Central memory CD8-positive, alpha-beta T cell (primary cell): ENCODE measurements at regions not wholly inside any gene's neighbourhood (a gene's known extent, or its start where the extent isn't known, plus 50 kb on each side); places are given as distances from the start of the nearest gene placed in this dataset.

ENCODE experiments used
- ATAC-seq: fragments of 150-1000 bp; cut with Tn5 transposase; replicated peaks from 2 replicates; pipeline ENCODE4 v1.10.0; 2022; ENCODE audit warnings: mild to moderate bottlenecking, moderate FRiP score, moderate number of reproducible peaks; ENCODE audit not compliant: poor library complexity, severe bottlenecking; ENCODE audit errors: extremely low read depth
- DNase-seq, 2 donors: peaks; one replicate each; pipeline ENCODE4 v3.0.0; 2021; ENCODE audit warnings: low spot score in 2 of 2
- H3K27ac Mint-ChIP-seq: one replicate; pipeline ENCODE4 v1.8.0; 2022; ENCODE audit warnings: low read depth, mild to moderate bottlenecking, moderate library complexity, mixed read lengths
- H3K27me3 Mint-ChIP-seq: one replicate; pipeline ENCODE4 v1.8.0; 2022; ENCODE audit warnings: mixed read lengths
- H3K36me3 Mint-ChIP-seq: one replicate; pipeline ENCODE4 v1.8.0; 2022; ENCODE audit warnings: mild to moderate bottlenecking, moderate library complexity, mixed read lengths; ENCODE audit not compliant: insufficient read depth
- H3K4me1 Mint-ChIP-seq: one replicate; pipeline ENCODE4 v1.8.0; 2022; ENCODE audit warnings: mixed read lengths
- H3K4me3 Mint-ChIP-seq: one replicate; pipeline ENCODE4 v1.8.0; 2022; ENCODE audit warnings: mild to moderate bottlenecking, moderate library complexity, mixed read lengths
- H3K9me3 Mint-ChIP-seq: one replicate; pipeline ENCODE4 v1.8.0; 2022; ENCODE audit warnings: mixed read lengths

- no peak for DNase-seq
- Mint-ChIP-seq H3K9me3 (no peaks in the 10 kb centered on the region), H3K27ac (no peak overlapping the region), H3K4me1 (no peaks in the 10 kb centered on the region), H3K27me3 (peaks cover 23% of the 10 kb centered on the region), H3K4me3 (no peak overlapping the region), H3K36me3 (no peaks in the 10 kb centered on the region)
- no peak for ATAC-seq
Measured at GRCh38 chr5:155974369-155974768, 352.6 kb upstream of the SGCD start.

GRCh38 chr5:155978850-155979249, 348.1 kb upstream of the SGCD start:
- no peak overlapping the region for H3K4me3 Mint-ChIP-seq
- ATAC-seq, result no peak
- H3K36me3 Mint-ChIP-seq, result no peaks in the 10 kb centered on the region
- H3K4me1 Mint-ChIP-seq, result no peaks in the 10 kb centered on the region
- peaks cover 23% of the 10 kb centered on the region for H3K27me3 Mint-ChIP-seq
- DNase-seq, result no peak
- H3K27ac Mint-ChIP-seq, result no peak overlapping the region
- no peaks in the 10 kb centered on the region for H3K9me3 Mint-ChIP-seq

DNA sequence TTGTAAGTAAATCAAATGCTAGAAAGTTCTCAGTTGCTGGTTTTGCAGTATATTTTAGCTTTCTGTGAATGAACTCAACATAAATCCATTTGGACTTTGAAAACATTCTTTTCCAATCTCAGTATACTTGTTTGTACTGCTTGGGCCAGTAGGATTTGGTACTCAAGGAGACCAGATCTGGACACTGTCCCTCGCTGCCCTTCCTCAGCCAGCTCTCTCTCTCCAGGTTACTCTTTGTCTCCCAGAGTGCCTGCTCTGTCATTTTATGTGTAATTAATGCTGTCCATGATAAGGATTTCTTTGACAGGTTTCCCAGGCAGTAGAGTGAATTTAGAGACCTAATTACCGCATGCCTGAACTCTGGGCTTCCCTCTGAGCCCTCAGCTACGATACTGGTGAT, 344.6 kb upstream of the SGCD start:
- no peaks in the 10 kb centered on the region for H3K9me3 Mint-ChIP-seq
- no peak for DNase-seq
- no peak for ATAC-seq
- H3K36me3 Mint-ChIP-seq, result no peaks in the 10 kb centered on the region
- no peaks in the 10 kb centered on the region for H3K4me1 Mint-ChIP-seq
- H3K4me3 Mint-ChIP-seq, result no peak overlapping the region
- H3K27ac Mint-ChIP-seq, result no peak overlapping the region
- peaks cover 2% of the 10 kb centered on the region for H3K27me3 Mint-ChIP-seq

- DNase-seq (no peak), ATAC-seq (no peak)
- Mint-ChIP-seq H3K27me3 (no peaks in the 10 kb centered on the region), H3K4me3 (no peak overlapping the region), H3K4me1 (no peaks in the 10 kb centered on the region), H3K27ac (no peak overlapping the region), H3K9me3 (no peaks in the 10 kb centered on the region), H3K36me3 (no peaks in the 10 kb centered on the region)
Measured at GRCh38 chr5:155983954-155984353, 343.0 kb upstream of the SGCD start.

DNA sequence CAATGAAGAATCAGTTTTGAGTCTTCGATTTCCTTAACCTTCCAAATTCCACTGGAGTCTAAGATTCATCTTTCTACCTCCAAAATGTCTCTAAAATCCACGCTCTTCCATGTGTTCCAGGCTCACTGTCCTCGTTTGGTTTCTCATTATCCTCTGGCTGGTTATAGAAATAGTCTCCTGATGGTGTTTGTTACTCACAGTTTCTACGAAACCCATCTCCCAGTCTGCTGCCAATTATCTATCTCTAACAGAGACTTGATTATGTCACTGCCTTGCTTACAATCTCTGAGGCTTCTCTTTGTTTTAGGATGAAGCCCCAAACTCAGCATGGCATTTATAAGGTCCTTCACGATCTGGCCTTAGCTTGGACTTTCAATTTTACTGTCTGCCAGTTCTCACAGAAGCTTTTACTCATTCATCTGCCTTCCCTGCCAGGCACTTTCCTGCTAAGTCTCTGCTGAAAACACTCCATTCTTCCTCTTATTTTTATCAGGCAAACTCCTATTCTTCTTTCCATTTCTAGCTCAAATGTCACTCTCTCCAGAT, 339.6 kb upstream of the SGCD start:
- no peak overlapping the region for H3K4me3 Mint-ChIP-seq
- H3K27me3 Mint-ChIP-seq, result no peaks in the 10 kb centered on the region
- ATAC-seq, result no peak
- H3K36me3 Mint-ChIP-seq, result peaks cover 3% of the 10 kb centered on the region
- H3K27ac Mint-ChIP-seq, result no peak overlapping the region
- DNase-seq, result no peak
- no peaks in the 10 kb centered on the region for H3K4me1 Mint-ChIP-seq
- H3K9me3 Mint-ChIP-seq, result no peaks in the 10 kb centered on the region

DNA sequence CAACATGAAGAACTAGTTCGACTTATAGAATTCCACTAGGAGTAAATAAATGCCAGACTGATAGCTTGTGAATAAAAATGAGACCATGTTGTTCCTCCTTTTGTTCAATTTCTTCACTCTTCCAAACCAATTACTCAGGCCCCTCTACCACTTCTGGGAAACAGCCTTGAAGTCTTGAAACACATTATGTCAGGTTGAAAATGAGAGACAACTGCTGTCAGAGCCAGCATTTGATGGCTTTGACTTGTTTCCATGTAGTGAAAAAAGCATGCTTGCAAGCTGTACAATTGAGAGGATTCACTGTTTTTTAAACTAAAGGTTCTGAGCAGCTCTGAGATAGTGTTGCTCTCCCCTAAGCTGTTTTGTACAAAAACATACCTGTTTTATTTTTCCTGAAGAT, 337.1 kb upstream of the SGCD start:
- Mint-ChIP-seq H3K9me3 (no peaks in the 10 kb centered on the region), H3K27ac (no peak overlapping the region), H3K4me1 (no peaks in the 10 kb centered on the region), H3K27me3 (peaks cover 6% of the 10 kb centered on the region), H3K4me3 (no peak overlapping the region), H3K36me3 (peaks cover 3% of the 10 kb centered on the region)
- ATAC-seq, result no peak
- DNase-seq, result no peak

DNA sequence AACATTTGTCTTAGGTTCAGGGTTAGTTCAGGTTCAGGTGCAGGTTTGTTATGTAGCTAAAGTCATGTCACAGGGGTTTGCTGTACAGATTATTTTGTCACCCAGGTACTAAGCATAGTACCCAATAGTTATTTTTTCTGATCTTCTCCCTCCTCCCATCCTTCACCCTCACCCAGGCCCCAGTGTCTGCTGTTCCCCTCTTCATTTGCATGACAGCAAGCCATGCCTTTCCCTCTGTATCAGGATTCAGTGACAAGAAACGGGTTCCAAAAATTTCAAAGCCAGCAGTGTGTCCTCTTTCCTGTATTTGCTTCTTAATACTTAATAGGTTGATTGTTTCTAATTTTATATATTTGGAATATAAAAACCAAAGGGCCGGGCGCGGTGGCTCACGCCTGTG, 330.8 kb upstream of the SGCD start:
- H3K36me3 Mint-ChIP-seq, result peaks cover 3% of the 10 kb centered on the region
- H3K4me1 Mint-ChIP-seq, result no peaks in the 10 kb centered on the region
- peaks cover 6% of the 10 kb centered on the region for H3K27me3 Mint-ChIP-seq
- H3K9me3 Mint-ChIP-seq, result no peaks in the 10 kb centered on the region
- H3K4me3 Mint-ChIP-seq, result no peak overlapping the region
- DNase-seq, result no peak
- no peak overlapping the region for H3K27ac Mint-ChIP-seq
- no peak for ATAC-seq

DNA sequence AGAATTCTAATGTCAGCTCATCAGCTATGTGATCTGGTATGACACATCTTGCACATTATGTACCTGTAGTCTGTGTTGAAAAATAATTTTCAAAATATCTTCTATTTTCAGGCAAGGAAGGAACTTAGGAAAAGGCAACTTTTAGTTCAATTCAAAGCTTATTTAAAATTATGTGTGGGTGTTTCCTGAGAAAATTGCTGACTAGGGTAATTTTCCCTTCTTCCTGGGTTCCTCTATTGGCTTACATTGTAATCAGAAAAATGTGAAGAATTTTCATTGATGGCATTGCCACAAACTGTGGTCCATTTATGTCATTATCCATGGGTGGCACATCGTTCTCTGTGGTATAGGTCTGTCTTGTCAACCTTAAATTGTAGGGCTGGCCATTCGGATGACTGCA, 328.7 kb upstream of the SGCD start:
- H3K27ac Mint-ChIP-seq, result no peak overlapping the region
- no peaks in the 10 kb centered on the region for H3K4me1 Mint-ChIP-seq
- H3K27me3 Mint-ChIP-seq, result peaks cover 6% of the 10 kb centered on the region
- DNase-seq (no peak), ATAC-seq (no peak)
- H3K9me3 Mint-ChIP-seq, result no peaks in the 10 kb centered on the region
- H3K36me3 Mint-ChIP-seq, result no peaks in the 10 kb centered on the region
- H3K4me3 Mint-ChIP-seq, result no peak overlapping the region

- H3K27me3 Mint-ChIP-seq, result no peaks in the 10 kb centered on the region
- H3K36me3 Mint-ChIP-seq, result no peaks in the 10 kb centered on the region
Measured at GRCh38 chr5:156000115-156000514, 326.8 kb upstream of the SGCD start.

DNA sequence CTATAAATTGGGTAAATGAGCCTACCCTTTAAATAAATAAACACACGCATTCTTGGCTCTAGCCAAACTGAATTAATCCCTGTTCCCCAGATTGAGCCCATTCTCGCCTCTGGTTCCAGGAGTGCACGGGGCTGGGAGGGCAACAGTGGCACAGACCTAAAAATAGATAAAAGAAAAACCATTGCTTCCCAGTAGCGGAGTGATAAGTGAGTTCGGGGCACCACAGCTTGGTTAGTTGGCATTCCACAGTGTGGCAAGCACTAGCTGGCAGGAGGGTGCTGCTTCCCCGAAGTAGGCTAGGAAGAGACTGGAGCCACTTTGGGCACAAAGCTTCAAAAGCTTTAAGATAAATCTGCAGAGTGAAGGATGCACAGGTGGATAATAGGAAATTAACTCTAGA, 322.2 kb upstream of the SGCD start:
- H3K4me3 Mint-ChIP-seq, result no peak overlapping the region
- ATAC-seq, result no peak
- H3K27me3 Mint-ChIP-seq, result peaks cover 15% of the 10 kb centered on the region

More at GRCh38 chr5:156000115-156000514, 326.8 kb upstream of the SGCD start:
- DNase-seq, result no peak
- Mint-ChIP-seq H3K9me3 (no peaks in the 10 kb centered on the region), H3K4me3 (no peak overlapping the region), H3K27ac (no peak overlapping the region), H3K4me1 (no peaks in the 10 kb centered on the region)
- ATAC-seq, result no peak

GRCh38 chr5:156006026-156006647, 320.8 kb upstream of the SGCD start:
- H3K4me3 Mint-ChIP-seq, result no peak overlapping the region
- DNase-seq (no peak), ATAC-seq (no peak)
- no peaks in the 10 kb centered on the region for H3K4me1 Mint-ChIP-seq
- no peak overlapping the region for H3K27ac Mint-ChIP-seq
- H3K27me3 Mint-ChIP-seq, result peaks cover 15% of the 10 kb centered on the region
- no peaks in the 10 kb centered on the region for H3K9me3 Mint-ChIP-seq
- no peaks in the 10 kb centered on the region for H3K36me3 Mint-ChIP-seq

More for the DNA sequence above, 322.2 kb upstream of the SGCD start:
- DNase-seq, result no peak
- Mint-ChIP-seq H3K9me3 (no peaks in the 10 kb centered on the region), H3K36me3 (no peaks in the 10 kb centered on the region), H3K4me1 (no peaks in the 10 kb centered on the region), H3K27ac (no peak overlapping the region)

- Mint-ChIP-seq H3K27ac (no peak overlapping the region), H3K4me3 (no peak overlapping the region), H3K27me3 (peaks cover 15% of the 10 kb centered on the region), H3K36me3 (no peaks in the 10 kb centered on the region), H3K9me3 (no peaks in the 10 kb centered on the region), H3K4me1 (no peaks in the 10 kb centered on the region)
- DNase-seq (no peak), ATAC-seq (no peak)
Measured at GRCh38 chr5:156008844-156009243, 318.1 kb upstream of the SGCD start.

DNA sequence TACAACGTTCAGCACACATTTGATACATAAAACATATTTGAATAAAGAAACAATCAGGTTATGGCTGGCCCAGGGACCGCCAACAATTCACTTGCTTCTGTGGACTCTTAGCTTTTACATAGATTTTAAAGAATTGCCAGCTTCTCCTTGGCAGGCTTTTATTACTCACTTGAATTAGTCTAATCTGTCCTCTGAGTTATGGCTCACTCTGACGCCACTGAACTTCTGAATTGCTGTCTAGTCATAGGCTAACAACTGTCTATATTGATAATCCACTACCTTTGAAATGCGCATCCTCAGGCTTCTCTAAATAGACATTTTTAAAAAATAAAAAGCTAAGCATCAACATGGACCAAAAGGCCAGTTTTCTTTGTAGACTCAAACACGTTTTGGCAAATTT, 317.4 kb upstream of the SGCD start:
- H3K27ac Mint-ChIP-seq, result no peak overlapping the region
- H3K4me1 Mint-ChIP-seq, result no peaks in the 10 kb centered on the region
- no peak overlapping the region for H3K4me3 Mint-ChIP-seq
- no peaks in the 10 kb centered on the region for H3K36me3 Mint-ChIP-seq
- DNase-seq (no peak), ATAC-seq (no peak)
- no peaks in the 10 kb centered on the region for H3K9me3 Mint-ChIP-seq
- H3K27me3 Mint-ChIP-seq, result peaks cover 15% of the 10 kb centered on the region
